ENCODE measurements at regions not wholly inside any gene's neighbourhood (a gene's known extent, or its start where the extent isn't known, plus 50 kb on each side); places are given as distances from the start of the nearest gene placed in this dataset.
A peak's percentile ranks its signal among the peaks of the same experiment; 100 is the strongest.

DNA sequence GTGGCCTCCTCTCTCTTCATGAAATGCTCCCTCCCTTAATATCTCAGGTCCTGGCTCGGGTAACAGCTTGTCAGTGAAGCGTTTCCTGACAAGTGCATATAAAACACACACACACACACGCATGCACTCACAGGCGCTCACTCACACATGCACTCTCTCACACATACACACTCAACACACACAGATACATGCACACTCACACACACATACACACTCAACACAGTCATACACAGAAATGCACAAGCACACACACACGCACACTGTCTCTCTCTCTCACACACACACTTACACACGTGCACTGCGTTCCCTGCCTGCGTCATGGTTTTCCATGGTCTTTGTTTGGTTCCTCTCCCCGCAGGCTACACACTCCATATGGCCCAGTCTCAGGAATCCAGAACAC is 344.1 kb downstream of the UQCRFS1 start:
- Histone ChIP-seq H3K27ac (no peak overlapping the region), H3K4me3 (no peak overlapping the region), H3K36me3 (no peaks in the 10 kb centered on the region), H3K4me1 (peaks cover 2 to 20% (median 14%) of the 10 kb centered on the region in 9 donors), H3K27me3 (peaks cover 0 to 20% (median 4%) of the 10 kb centered on the region in 7 donors), H3K9me3 (no peaks in the 10 kb centered on the region)
- ATAC-seq, result no peak
- WGBS, 2 donors, result 78 to 84% methylated on average over 9 of the region's 9 CpGs
- no peak for TF ChIP-seq CTCF (IDR thresholded peaks at IDR 0.05)
- intact Hi-C loops (cut with DNase I), result loop anchor here in 1 of 10 donors (10.0 kb wide), 1 partner anchor 74 kb away; no protein-coding TSS in a partner anchor
- no peak for DNase-seq

DNA sequence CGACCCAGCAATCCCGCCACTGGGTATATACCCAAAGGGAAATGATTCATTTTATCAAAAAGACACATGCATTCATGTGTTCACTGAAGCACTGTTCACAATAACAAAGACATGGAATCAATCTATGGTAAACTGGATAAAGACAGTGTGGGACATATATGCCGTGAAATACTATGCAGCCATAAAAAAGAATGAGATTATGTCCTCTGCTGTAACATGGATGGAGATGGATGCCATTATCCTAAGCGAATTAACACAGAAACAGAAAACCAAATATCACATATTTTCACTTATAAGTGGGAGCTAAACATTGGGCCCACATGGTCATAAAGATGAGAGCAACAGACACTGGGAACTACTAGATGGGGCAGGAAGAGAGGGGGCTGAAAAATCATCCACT is 345.0 kb downstream of the UQCRFS1 start:
- intact Hi-C loops (cut with DNase I), result loop anchor here in 1 of 10 donors (10.0 kb wide), 1 partner anchor 73 kb away; no protein-coding TSS in a partner anchor
- no peak overlapping the region for H3K27ac ChIP-seq
- peaks cover 2 to 19% (median 13%) of the 10 kb centered on the region in 9 donors for H3K4me1 ChIP-seq
- no peaks in the 10 kb centered on the region for H3K36me3 ChIP-seq
- H3K27me3 ChIP-seq, result peaks cover 0 to 20% (median 4%) of the 10 kb centered on the region in 7 donors
- H3K4me3 ChIP-seq, result no peak overlapping the region
- no peak for ATAC-seq
- no peak for DNase-seq
- WGBS, 2 donors, result 84 to 89% methylated on average over 4 of the region's 4 CpGs
- H3K9me3 ChIP-seq, result no peaks in the 10 kb centered on the region
- TF ChIP-seq CTCF (IDR thresholded peaks at IDR 0.05), result no peak

GRCh38 chr19:28864577-28865042 is 348.3 kb downstream of the UQCRFS1 start:
- no peak for TF ChIP-seq CTCF (IDR thresholded peaks at IDR 0.05)
- H3K27me3 ChIP-seq, result peaks cover 0 to 7% (median 1%) of the 10 kb centered on the region in 7 donors
- peak; percentile 79 to 93 (median 86) for ATAC-seq
- no peak overlapping the region for H3K4me3 ChIP-seq
- H3K9me3 ChIP-seq, result no peaks in the 10 kb centered on the region
- H3K36me3 ChIP-seq, result no peaks in the 10 kb centered on the region
- intact Hi-C loops (cut with DNase I), result loop anchor here in 1 of 10 donors (10.0 kb wide), 1 partner anchor 70 kb away; no protein-coding TSS in a partner anchor
- DNase-seq, result peak; percentile 61 to 78
- peak overlapping the region in 8 of 10 donors; percentile 26 to 73 (median 54) for H3K27ac ChIP-seq
- 15 to 16% methylated on average over 9 of the region's 9 CpGs for WGBS, 2 donors
- H3K4me1 ChIP-seq, result peaks cover 0 to 19% (median 12%) of the 10 kb centered on the region in 9 donors

DNA sequence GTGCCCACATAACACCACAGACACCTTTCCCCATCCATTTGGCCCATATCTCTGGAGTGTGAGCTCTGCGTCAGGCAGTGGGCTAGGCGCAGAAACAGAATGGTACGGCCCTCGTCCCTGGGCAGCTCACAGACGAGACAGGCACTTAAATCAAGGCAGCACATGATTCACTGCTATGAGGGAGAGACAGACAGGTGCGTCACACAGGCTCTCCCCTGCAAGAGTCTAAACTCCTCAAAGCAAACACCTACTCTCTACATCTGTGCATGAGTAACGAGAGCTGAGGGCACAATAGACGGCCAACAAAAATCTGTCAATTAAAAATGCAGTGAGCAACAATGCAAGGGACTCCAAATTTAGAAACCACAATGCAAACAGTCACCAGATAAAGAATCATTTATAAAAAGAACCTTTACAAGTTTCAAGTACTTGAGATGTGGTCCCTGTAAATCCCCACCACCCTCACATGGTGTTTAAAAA is 348.9 kb downstream of the UQCRFS1 start:
- H3K4me1 ChIP-seq, result peaks cover 0 to 19% (median 12%) of the 10 kb centered on the region in 9 donors
- intact Hi-C loops (cut with DNase I), result loop anchor here in 1 of 10 donors (10.0 kb wide), 1 partner anchor 69 kb away; no protein-coding TSS in a partner anchor
- DNase-seq, result peak in 1 of 2 donors; percentile 17
- H3K4me3 ChIP-seq, result no peak overlapping the region
- WGBS, 2 donors, result 50 to 55% methylated on average over 8 of the region's 8 CpGs
- peak; percentile 21 to 90 (median 76) for ATAC-seq
- H3K27ac ChIP-seq, result peak overlapping the region in 8 of 10 donors; percentile 26 to 73 (median 54)
- peaks cover 0 to 2% (median 0%) of the 10 kb centered on the region in 7 donors for H3K27me3 ChIP-seq
- TF ChIP-seq CTCF (IDR thresholded peaks at IDR 0.05), result no peak
- no peaks in the 10 kb centered on the region for H3K36me3 ChIP-seq
- no peaks in the 10 kb centered on the region for H3K9me3 ChIP-seq

Data from heart right ventricle (tissue), 16 donors.